ENCODE measurements at regions not wholly inside any gene's neighbourhood (a gene's known extent, or its start where the extent isn't known, plus 50 kb on each side); places are given as distances from the start of the nearest gene placed in this dataset.

DNA sequence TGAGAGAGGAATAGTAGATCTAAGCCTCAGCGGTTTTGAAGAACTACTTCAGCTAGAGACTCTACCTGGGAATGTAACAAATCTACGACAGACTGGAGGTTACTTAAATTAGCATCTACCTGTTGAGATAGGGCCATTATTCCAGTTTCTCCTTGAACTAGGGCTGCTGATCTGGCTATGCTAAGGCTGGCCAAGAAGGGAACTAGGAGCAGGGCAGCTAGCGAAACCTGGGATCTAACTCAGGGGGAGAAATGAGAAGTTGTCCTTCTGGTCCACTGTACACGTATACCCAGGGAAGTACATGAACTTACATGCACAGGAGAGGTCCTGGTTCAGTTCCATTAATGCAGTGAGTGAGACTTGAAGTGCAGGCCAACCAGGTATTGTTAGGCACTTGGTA lies 156.7 kb downstream of the TRIM27 start:
- TF ChIP-seq, protein P1, sequence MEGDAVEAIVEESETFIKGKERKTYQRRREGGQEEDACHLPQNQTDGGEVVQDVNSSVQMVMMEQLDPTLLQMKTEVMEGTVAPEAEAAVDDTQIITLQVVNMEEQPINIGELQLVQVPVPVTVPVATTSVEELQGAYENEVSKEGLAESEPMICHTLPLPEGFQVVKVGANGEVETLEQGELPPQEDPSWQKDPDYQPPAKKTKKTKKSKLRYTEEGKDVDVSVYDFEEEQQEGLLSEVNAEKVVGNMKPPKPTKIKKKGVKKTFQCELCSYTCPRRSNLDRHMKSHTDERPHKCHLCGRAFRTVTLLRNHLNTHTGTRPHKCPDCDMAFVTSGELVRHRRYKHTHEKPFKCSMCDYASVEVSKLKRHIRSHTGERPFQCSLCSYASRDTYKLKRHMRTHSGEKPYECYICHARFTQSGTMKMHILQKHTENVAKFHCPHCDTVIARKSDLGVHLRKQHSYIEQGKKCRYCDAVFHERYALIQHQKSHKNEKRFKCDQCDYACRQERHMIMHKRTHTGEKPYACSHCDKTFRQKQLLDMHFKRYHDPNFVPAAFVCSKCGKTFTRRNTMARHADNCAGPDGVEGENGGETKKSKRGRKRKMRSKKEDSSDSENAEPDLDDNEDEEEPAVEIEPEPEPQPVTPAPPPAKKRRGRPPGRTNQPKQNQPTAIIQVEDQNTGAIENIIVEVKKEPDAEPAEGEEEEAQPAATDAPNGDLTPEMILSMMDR (IDR thresholded peaks at IDR 0.05): no peak
- Histone ChIP-seq H3K27me3 (peaks cover 5% of the 10 kb centered on the region), H3K9me3 (no peaks in the 10 kb centered on the region), H3K4me1 (no peaks in the 10 kb centered on the region), H3K36me3 (no peaks in the 10 kb centered on the region), H3K4me3 (no peak overlapping the region), H3K27ac (no peak overlapping the region)
- intact Hi-C loops (cut with DNase I): no loop called here
- DNase-seq (ENCODE audit: low spot score in 2 of 2): no peak

DNA sequence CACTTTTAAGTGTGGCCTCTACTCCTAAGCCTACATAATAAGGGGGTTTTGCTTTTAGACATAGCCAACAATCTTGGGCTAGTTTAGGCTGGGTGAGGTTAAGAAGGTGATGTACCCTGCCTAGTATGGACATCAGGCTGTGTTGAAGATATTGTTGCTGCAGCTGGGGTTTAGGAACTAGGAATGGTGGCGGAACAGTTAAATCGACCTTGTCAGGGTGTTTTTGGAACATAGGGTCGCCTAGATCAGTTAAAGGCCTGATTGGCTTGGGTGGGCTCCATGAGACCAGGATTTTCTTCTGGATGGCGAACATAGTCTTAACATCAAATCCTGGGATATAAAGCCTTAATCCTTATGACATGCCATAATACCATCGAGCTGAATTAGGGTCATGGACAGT lies 156.1 kb downstream of the TRIM27 start:
- no peak overlapping the region for H3K4me3 ChIP-seq
- peaks cover 5% of the 10 kb centered on the region for H3K27me3 ChIP-seq
- H3K4me1 ChIP-seq: no peaks in the 10 kb centered on the region
- no peaks in the 10 kb centered on the region for H3K36me3 ChIP-seq
- TF ChIP-seq, protein P1 (IDR thresholded peaks at IDR 0.05): no peak
- intact Hi-C loops (cut with DNase I): no loop called here
- DNase-seq (ENCODE audit: low spot score in 2 of 2): no peak
- H3K27ac ChIP-seq: no peak overlapping the region
- H3K9me3 ChIP-seq: no peaks in the 10 kb centered on the region

DNA sequence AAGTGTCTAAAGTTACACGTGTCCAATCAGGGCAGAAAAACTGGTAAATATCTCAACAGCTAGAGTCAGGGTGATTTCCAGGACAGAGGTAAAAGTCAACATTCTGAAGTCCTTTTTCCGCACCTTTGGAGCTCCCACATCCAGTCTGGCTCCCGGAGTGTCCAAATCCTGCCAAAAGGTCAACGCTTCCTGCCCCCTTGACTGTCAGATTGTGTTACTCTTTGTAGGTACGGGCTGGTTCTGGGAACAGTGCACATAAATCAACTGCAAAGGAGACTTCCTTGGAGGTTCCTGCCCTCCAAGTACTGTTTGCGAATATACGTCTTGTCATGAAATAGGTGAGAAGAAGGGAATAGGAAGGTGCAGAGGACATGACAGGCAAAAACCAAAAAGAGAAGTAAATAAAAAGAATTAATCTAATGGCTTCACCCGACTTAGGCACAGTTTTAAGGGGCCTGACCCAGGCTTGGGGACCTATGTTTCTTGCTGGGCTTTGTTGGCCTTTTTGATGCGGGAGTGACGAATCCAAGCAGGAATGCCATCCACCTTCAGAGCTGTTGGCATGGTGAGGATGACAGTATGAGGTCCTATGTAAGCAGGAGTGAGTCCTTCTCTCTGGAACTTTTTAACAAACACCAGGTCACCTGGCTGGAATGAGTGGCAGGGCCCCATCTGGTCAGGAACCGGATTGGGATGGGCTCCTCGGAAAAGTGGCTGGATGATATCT lies 155.4 kb downstream of the TRIM27 start:
- DNase-seq (ENCODE audit: low spot score in 2 of 2): no peak
- H3K4me3 ChIP-seq: no peak overlapping the region
- H3K27ac ChIP-seq: no peak overlapping the region
- intact Hi-C loops (cut with DNase I): no loop called here
- H3K4me1 ChIP-seq: no peaks in the 10 kb centered on the region
- no peaks in the 10 kb centered on the region for H3K36me3 ChIP-seq
- H3K27me3 ChIP-seq: peaks cover 5% of the 10 kb centered on the region
- TF ChIP-seq, protein P1 (IDR thresholded peaks at IDR 0.05): no peak
- no peaks in the 10 kb centered on the region for H3K9me3 ChIP-seq

DNA sequence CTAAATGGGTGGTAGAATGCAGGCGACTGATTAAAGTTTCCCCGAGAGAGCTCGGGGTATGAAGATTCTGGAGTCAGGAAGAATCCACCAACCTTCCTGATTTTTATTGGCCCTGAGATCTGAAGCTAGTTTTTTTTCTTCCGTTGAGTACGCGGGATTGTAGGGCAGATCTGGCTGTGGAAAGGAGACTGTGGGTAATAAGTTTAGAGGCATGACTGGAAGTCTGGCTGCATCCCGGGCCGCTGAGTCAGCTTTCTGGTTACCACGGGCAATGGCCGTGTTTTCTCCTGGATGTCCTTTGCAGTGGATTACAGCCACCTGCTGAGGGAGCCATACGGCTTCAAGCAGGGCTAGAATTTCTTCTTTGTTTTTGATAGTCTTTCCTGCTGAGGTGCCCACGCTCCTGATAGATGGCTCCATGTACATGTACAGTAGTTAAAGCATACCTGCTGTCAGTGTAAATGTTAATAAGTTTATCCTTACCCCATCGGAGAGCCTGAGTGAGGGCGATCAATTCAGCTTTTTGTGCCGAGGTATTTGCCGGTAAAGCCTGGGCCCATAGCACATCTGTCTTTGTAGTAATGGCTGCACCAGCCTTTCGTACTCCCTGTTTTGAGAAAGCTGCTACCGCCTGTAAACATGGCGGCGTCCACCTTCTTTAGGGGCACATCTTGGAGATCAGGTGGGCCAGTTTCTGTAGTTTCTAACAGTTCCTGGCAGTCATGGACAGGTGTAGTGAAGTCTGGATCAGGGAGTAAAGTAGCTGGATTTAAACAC lies 154.0 kb downstream of the TRIM27 start:
- Histone ChIP-seq H3K4me1 (no peaks in the 10 kb centered on the region), H3K27me3 (peaks cover under 1% of the 10 kb centered on the region), H3K4me3 (no peak overlapping the region), H3K27ac (no peak overlapping the region), H3K36me3 (no peaks in the 10 kb centered on the region), H3K9me3 (no peaks in the 10 kb centered on the region)
- intact Hi-C loops (cut with DNase I): no loop called here
- TF ChIP-seq, protein P1 (IDR thresholded peaks at IDR 0.05): no peak
- DNase-seq (ENCODE audit: low spot score in 2 of 2): no peak

DNA sequence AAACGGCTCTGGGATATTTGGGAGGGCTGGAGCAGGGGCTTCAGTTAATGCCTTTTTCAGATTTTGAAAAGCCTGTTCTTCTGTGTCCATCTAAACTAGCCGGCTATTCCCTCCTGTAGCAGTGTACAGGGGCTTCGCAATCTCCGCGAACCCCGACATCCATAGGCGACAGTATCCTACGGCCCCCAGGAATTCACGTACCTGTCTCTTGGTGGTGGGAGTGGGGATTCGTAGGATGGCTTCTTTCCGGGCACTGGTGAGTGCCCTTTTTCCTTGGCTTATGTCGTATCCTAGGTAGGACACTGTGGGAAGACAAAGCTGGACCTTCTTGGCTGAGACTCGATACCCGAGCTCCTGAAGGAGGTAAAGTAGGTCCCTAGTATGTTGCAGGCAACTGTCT lies 153.1 kb downstream of the TRIM27 start:
- Histone ChIP-seq H3K4me3 (no peak overlapping the region), H3K36me3 (no peaks in the 10 kb centered on the region), H3K27ac (no peak overlapping the region), H3K27me3 (peaks cover 5% of the 10 kb centered on the region), H3K9me3 (no peaks in the 10 kb centered on the region), H3K4me1 (no peaks in the 10 kb centered on the region)
- no peak for DNase-seq (ENCODE audit: low spot score in 2 of 2)
- TF ChIP-seq, protein P1 (IDR thresholded peaks at IDR 0.05): no peak
- intact Hi-C loops (cut with DNase I): no loop called here

All from ascending aorta (tissue), 2 donors.